Suprapubic skin (tissue), 4 donors: ENCODE measurements at regions not wholly inside any gene's neighbourhood (a gene's known extent, or its start where the extent isn't known, plus 50 kb on each side); places are given as distances from the start of the nearest gene placed in this dataset.
"Not testable (repeated sequence)": the region's sequence is repeated elsewhere in the genome, so short reads cannot be mapped to it uniquely, and the experiment has no call there.

Experiments used
- DNase-seq, 2 donors: peaks; one replicate each; pipeline ENCODE4 v3.0.0-alpha.2; 2019; ENCODE audit warnings: low spot score in 2 of 2
- H3K27ac ChIP-seq: fragments of 200-600 bp; sonication (generic); one replicate; pipeline ENCODE4 v1.5.1; 2019
- H3K27me3 ChIP-seq: fragments of 200-600 bp; sonication (generic); one replicate; pipeline ENCODE4 v1.5.1; 2019
- H3K36me3 ChIP-seq: fragments of 200-600 bp; sonication (generic); one replicate; pipeline ENCODE4 v1.5.1; 2019
- H3K4me1 ChIP-seq: fragments of 200-600 bp; sonication (generic); one replicate; pipeline ENCODE4 v1.5.1; 2019
- H3K4me3 ChIP-seq: fragments of 200-600 bp; sonication (generic); one replicate; pipeline ENCODE4 v1.5.1; 2019; ENCODE audit warnings: mild to moderate bottlenecking
- H3K9me3 ChIP-seq: fragments of 200-600 bp; sonication (generic); one replicate; pipeline ENCODE4 v1.5.1; 2019
- CTCF ChIP-seq, 2 donors: fragments of 200-600 bp in 1 of 2; fragments of 450-650 bp in 1 of 2; sonication (generic) in 1 of 2; IDR thresholded peaks; one replicate each; pipeline ENCODE4 v1.5.1; 2016 to 2019; ENCODE audit warnings: antibody characterized with exemption in 2 of 2, mild to moderate bottlenecking in 1 of 2, moderate library complexity in 1 of 2
- EP300 ChIP-seq: sonication (generic); formaldehyde crosslinking; IDR thresholded peaks from one replicate; pipeline ENCODE4 v1.6.1; 2017; ENCODE audit warnings: antibody characterized with exemption
- POLR2A ChIP-seq, 2 donors: fragments of 450-650 bp; IDR thresholded peaks; one replicate each; pipeline ENCODE4 v1.6.1; 2017; ENCODE audit warnings: antibody characterized with exemption in 2 of 2, mild to moderate bottlenecking in 2 of 2, moderate library complexity in 2 of 2
- POLR2AphosphoS5 ChIP-seq, 3 donors: sonication (generic); formaldehyde crosslinking; IDR thresholded peaks; one replicate each; pipeline ENCODE4 v1.6.1; 2017; ENCODE audit warnings: antibody characterized with exemption in 3 of 3
- WGBS: methylation state at CpG from one replicate; pipeline ENCODE4 v1.1.5; 2018; 5-methylcytosine and 5-hydroxymethylcytosine counted together

- H3K9me3 ChIP-seq = no peaks in the 10 kb centered on the region
- TF ChIP-seq POLR2AphosphoS5 (IDR thresholded peaks at IDR 0.05) (no peak), POLR2A (IDR thresholded peaks at IDR 0.05) (no peak), CTCF (IDR thresholded peaks at IDR 0.05) (no peak), EP300 (no peak)
- no peak overlapping the region for H3K27ac ChIP-seq
- no peaks in the 10 kb centered on the region for H3K36me3 ChIP-seq
- H3K4me1 ChIP-seq = no peaks in the 10 kb centered on the region
- H3K4me3 ChIP-seq = no peak overlapping the region
- H3K27me3 ChIP-seq = no peaks in the 10 kb centered on the region
- no peak for DNase-seq
Measured at GRCh38 chrX:37912777-37913176, 65.4 kb upstream of the DYNLT3 start.

- no peak for TF ChIP-seq POLR2A (IDR thresholded peaks at IDR 0.05)
- no peak for TF ChIP-seq EP300
- TF ChIP-seq CTCF (IDR thresholded peaks at IDR 0.05) = no peak
- no peak for TF ChIP-seq POLR2AphosphoS5 (IDR thresholded peaks at IDR 0.05)
- H3K27ac ChIP-seq = no peak overlapping the region
- H3K4me3 ChIP-seq = no peak overlapping the region
- no peaks in the 10 kb centered on the region for H3K27me3 ChIP-seq
- DNase-seq = no peak
- no peaks in the 10 kb centered on the region for H3K4me1 ChIP-seq
- H3K36me3 ChIP-seq = no peaks in the 10 kb centered on the region
- no peaks in the 10 kb centered on the region for H3K9me3 ChIP-seq
Measured at GRCh38 chrX:37918168-37918567, 70.8 kb upstream of the DYNLT3 start.

- no peak for TF ChIP-seq POLR2A (IDR thresholded peaks at IDR 0.05)
- TF ChIP-seq EP300 = no peak
- TF ChIP-seq POLR2AphosphoS5 (IDR thresholded peaks at IDR 0.05) = no peak
- Histone ChIP-seq H3K27me3 (no peaks in the 10 kb centered on the region), H3K27ac (no peak overlapping the region), H3K4me3 (no peak overlapping the region), H3K9me3 (no peaks in the 10 kb centered on the region), H3K36me3 (no peaks in the 10 kb centered on the region), H3K4me1 (no peaks in the 10 kb centered on the region)
- WGBS = 100% methylated on average over 2 of the region's 2 CpGs
- no peak for DNase-seq
Measured at GRCh38 chrX:37918703-37919102, 71.3 kb upstream of the DYNLT3 start.

GRCh38 chrX:37921758-37922157, 74.4 kb upstream of the DYNLT3 start:
- Histone ChIP-seq H3K4me3 (no peak overlapping the region), H3K36me3 (no peaks in the 10 kb centered on the region), H3K27ac (no peak overlapping the region), H3K27me3 (no peaks in the 10 kb centered on the region), H3K4me1 (no peaks in the 10 kb centered on the region), H3K9me3 (no peaks in the 10 kb centered on the region)
- TF ChIP-seq POLR2A (IDR thresholded peaks at IDR 0.05) = no peak
- no peak for TF ChIP-seq CTCF (IDR thresholded peaks at IDR 0.05)
- no peak for TF ChIP-seq EP300
- TF ChIP-seq POLR2AphosphoS5 (IDR thresholded peaks at IDR 0.05) = no peak
- DNase-seq = no peak
- WGBS = 53% methylated on average over 3 of the region's 3 CpGs

- Histone ChIP-seq H3K36me3 (no peaks in the 10 kb centered on the region), H3K9me3 (no peaks in the 10 kb centered on the region), H3K4me3 (no peak overlapping the region), H3K4me1 (no peaks in the 10 kb centered on the region), H3K27me3 (no peaks in the 10 kb centered on the region), H3K27ac (no peak overlapping the region)
- 65% methylated on average over 1 of the region's 1 CpG for WGBS
- TF ChIP-seq EP300 = no peak
- TF ChIP-seq POLR2A (IDR thresholded peaks at IDR 0.05) = no peak
- no peak for TF ChIP-seq POLR2AphosphoS5 (IDR thresholded peaks at IDR 0.05)
- no peak for TF ChIP-seq CTCF (IDR thresholded peaks at IDR 0.05)
- DNase-seq = no peak
Measured at GRCh38 chrX:37922928-37923327, 75.6 kb upstream of the DYNLT3 start.

GRCh38 chrX:37925761-37926160, 78.4 kb upstream of the DYNLT3 start:
- not testable (repeated sequence) for H3K27ac ChIP-seq, H3K36me3 ChIP-seq, H3K4me1 ChIP-seq, DNase-seq, H3K27me3 ChIP-seq, H3K4me3 ChIP-seq, H3K9me3 ChIP-seq
- 75% methylated on average over 4 of the region's 4 CpGs for WGBS
